SK-N-SH (cell line): ENCODE measurements at regions not wholly inside any gene's neighbourhood (a gene's known extent, or its start where the extent isn't known, plus 50 kb on each side); places are given as distances from the start of the nearest gene placed in this dataset.

Experiments
- CTCF ChIA-PET: fragments of 300-600, 350-600 bp; formaldehyde crosslinking; extraction: SDS; loops from one replicate; lab custom pipeline; 2021; lab: Yijun Ruan, JAX
- POLR2A ChIA-PET: fragments of 350-600 bp; sonication (Branson Sonifier 250); formaldehyde crosslinking; extraction: SDS; loops from one replicate; lab custom pipeline; 2020; ENCODE audit warnings: antibody characterized with exemption, inconsistent platforms; lab: Yijun Ruan, JAX
- DNase-seq: peaks from one replicate; pipeline ENCODE4 v3.0.0; 2012
- H2AFZ ChIP-seq: fragments of 200-600 bp; sonication (generic); 2 replicates; pipeline ENCODE4 v1.8.1; 2016; ENCODE audit warnings: antibody characterized with exemption, mild to moderate bottlenecking, low read depth
- H3F3A ChIP-seq: fragments of 200-600 bp; sonication (generic); replicated peaks from 2 replicates; pipeline ENCODE3; 2016; ENCODE audit warnings: antibody characterized with exemption, mild to moderate bottlenecking; ENCODE audit not compliant: insufficient read depth
- H3K27ac ChIP-seq, 2 experiments: fragments of 200-500 bp in 1 of 2; fragments of 200-600 bp in 1 of 2; sonication (Bioruptor generic) in 1 of 2; sonication (generic), shearing (Covaris generic) in 1 of 2; 2 replicates each; pipeline versions ENCODE4 v1.5.1 to v1.6.1; 2014 to 2016; ENCODE audit warnings: low read depth in 2 of 2, inconsistent platforms in 1 of 2, low read length in 1 of 2, mild to moderate bottlenecking in 1 of 2, mixed read lengths in 1 of 2
- H3K27me3 ChIP-seq: fragments of 200-600 bp; sonication (generic), shearing (Covaris generic); 2 replicates; pipeline ENCODE4 v1.6.1; 2016; ENCODE audit warnings: mixed run types; ENCODE audit not compliant: insufficient read depth
- H3K36me3 ChIP-seq, 2 experiments: fragments of 200-500 bp in 1 of 2; fragments of 200-600 bp in 1 of 2; sonication (Bioruptor generic) in 1 of 2; sonication (generic) in 1 of 2; replicated peaks in 1 of 2; 2 replicates each; pipeline versions ENCODE3 to v1.5.1; 2014 to 2016; ENCODE audit warnings: low read length in 1 of 2, mild to moderate bottlenecking in 1 of 2; ENCODE audit not compliant: insufficient read depth in 2 of 2, control insufficient read depth in 1 of 2
- H3K4me1 ChIP-seq, 2 experiments: fragments of 200-500 bp in 1 of 2; fragments of 200-600 bp in 1 of 2; sonication (Bioruptor generic) in 1 of 2; sonication (generic), shearing (Covaris generic) in 1 of 2; 2 replicates each; pipeline versions ENCODE4 v1.5.1 to v1.6.1; 2014 to 2016; ENCODE audit warnings: low read depth in 1 of 2, low read length in 1 of 2, mixed run types in 1 of 2; ENCODE audit not compliant: insufficient read depth in 2 of 2, control insufficient read depth in 1 of 2
- H3K4me2 ChIP-seq: fragments of 200-600 bp; sonication (generic), shearing (Covaris generic); 2 replicates; pipeline ENCODE4 v1.6.1; 2017; ENCODE audit warnings: mixed run types
- H3K4me3 ChIP-seq, 2 experiments: fragments of 200-500 bp in 1 of 2; fragments of 200-600 bp in 1 of 2; sonication (Bioruptor generic) in 1 of 2; sonication (generic), shearing (Covaris generic) in 1 of 2; 2 replicates each; pipeline versions ENCODE4 v1.5.1 to v1.8.1; 2014 to 2016; ENCODE audit warnings: low read depth in 2 of 2, inconsistent platforms in 1 of 2, low read length in 1 of 2, mild to moderate bottlenecking in 1 of 2, mixed read lengths in 1 of 2, moderate library complexity in 1 of 2
- H3K79me2 ChIP-seq: fragments of 200-600 bp; sonication (generic); 2 replicates; pipeline ENCODE4 v1.8.1; 2017; ENCODE audit warnings: mild to moderate bottlenecking; ENCODE audit not compliant: insufficient read depth
- H3K9ac ChIP-seq: fragments of 200-600 bp; sonication (generic); 2 replicates; pipeline ENCODE4 v1.6.1; 2017; ENCODE audit warnings: mixed run types
- H3K9me2 ChIP-seq: fragments of 200-600 bp; sonication (generic); 2 replicates; pipeline ENCODE4 v1.6.1; 2017; ENCODE audit warnings: mixed run types
- H3K9me3 ChIP-seq: fragments of 200-600 bp; sonication (generic); 2 replicates; pipeline ENCODE4 v1.6.1; 2017; ENCODE audit warnings: mixed run types, mild to moderate bottlenecking, moderate library complexity
- H4K20me1 ChIP-seq: fragments of 200-600 bp; sonication (generic); 2 replicates; pipeline ENCODE4 v1.6.1; 2017; ENCODE audit warnings: mild to moderate bottlenecking, mixed run types; ENCODE audit not compliant: insufficient read depth
- EP300 ChIP-seq, 2 experiments: IDR thresholded peaks; 2 replicates each; pipeline versions ENCODE4 v1.4.0 to v1.6.1; 2012; ENCODE audit warnings: borderline replicate concordance in 1 of 2, low read depth in 1 of 2, low read length in 1 of 2
- FOSL2 ChIP-seq: IDR thresholded peaks from 2 replicates; pipeline ENCODE4 v1.4.0; 2012; ENCODE audit warnings: low read depth, mild to moderate bottlenecking, moderate library complexity, borderline replicate concordance
- FOXJ3 ChIP-seq: sonication (generic); formaldehyde crosslinking; IDR thresholded peaks from 2 replicates; pipeline ENCODE4 v1.5.1; 2020; ENCODE audit warnings: mild to moderate bottlenecking, missing genetic modification reagents
- GABPA ChIP-seq: IDR thresholded peaks from 2 replicates; pipeline ENCODE4 v1.4.0; 2012; ENCODE audit warnings: low read depth, mild to moderate bottlenecking
- MEF2A ChIP-seq: IDR thresholded peaks from 2 replicates; pipeline ENCODE4 v1.4.0; 2012; ENCODE audit warnings: low read depth, borderline replicate concordance
- MXI1 ChIP-seq: IDR thresholded peaks from 2 replicates; pipeline ENCODE4 v1.6.1; 2012; ENCODE audit warnings: mild to moderate bottlenecking, low read depth, low read length, improper control_type of control experiment
- NFIC ChIP-seq: IDR thresholded peaks from 2 replicates; pipeline ENCODE4 v1.4.0; 2012; ENCODE audit warnings: borderline replicate concordance
- POLR2AphosphoS5 ChIP-seq: IDR thresholded peaks from 2 replicates; pipeline ENCODE4 v1.6.1; 2012; ENCODE audit warnings: low read depth, low read length
- RAD21 ChIP-seq: IDR thresholded peaks from 2 replicates; pipeline ENCODE4 v1.6.1; 2012; ENCODE audit warnings: mild to moderate bottlenecking, low read length
- SIN3A ChIP-seq: IDR thresholded peaks from 2 replicates; pipeline ENCODE4 v1.6.1; 2012; ENCODE audit warnings: low read depth, mild to moderate bottlenecking, low read length, moderate library complexity, borderline replicate concordance
- SMC3 ChIP-seq: IDR thresholded peaks from 2 replicates; pipeline ENCODE4 v1.6.1; 2012; ENCODE audit warnings: low read depth, low read length, improper control_type of control experiment
- TAF1 ChIP-seq: IDR thresholded peaks from 2 replicates; pipeline ENCODE4 v1.6.1; 2012; ENCODE audit warnings: low read depth, mild to moderate bottlenecking, low read length, moderate library complexity, borderline replicate concordance
- TEAD4 ChIP-seq: IDR thresholded peaks from 2 replicates; pipeline ENCODE4 v1.4.0; 2012; ENCODE audit warnings: mild to moderate bottlenecking, borderline replicate concordance; ENCODE audit not compliant: insufficient read depth
- WGBS: methylation state at CpG from one replicate; pipeline ENCODE4 v1.1.6; 2017; ENCODE audit warnings: low lambda C conversion rate; 5-methylcytosine and 5-hydroxymethylcytosine counted together
- TF ChIP-seq, protein P1 (sequence below): fragments of 200-600 bp; sonication (generic); IDR thresholded peaks from 2 replicates; pipeline ENCODE4 v1.6.1; 2017; ENCODE audit warnings: antibody characterized with exemption, mild to moderate bottlenecking, moderate library complexity
- TF ChIP-seq, protein P2 (sequence below): fragments of 150-350 bp; IDR thresholded peaks from 2 replicates; pipeline ENCODE4 v1.6.1; 2017; ENCODE audit warnings: antibody characterized with exemption, low read length, low read depth, borderline replicate concordance
- TF ChIP-seq, protein P3 (sequence below): fragments of 150-350 bp; IDR thresholded peaks from 2 replicates; pipeline ENCODE4 v1.6.1; 2016; ENCODE audit warnings: mild to moderate bottlenecking, low read depth, low read length
- TF ChIP-seq, protein P4 (sequence below): IDR thresholded peaks from 2 replicates; pipeline ENCODE4 v1.4.0; 2012; ENCODE audit warnings: low read depth, borderline replicate concordance

DNA sequence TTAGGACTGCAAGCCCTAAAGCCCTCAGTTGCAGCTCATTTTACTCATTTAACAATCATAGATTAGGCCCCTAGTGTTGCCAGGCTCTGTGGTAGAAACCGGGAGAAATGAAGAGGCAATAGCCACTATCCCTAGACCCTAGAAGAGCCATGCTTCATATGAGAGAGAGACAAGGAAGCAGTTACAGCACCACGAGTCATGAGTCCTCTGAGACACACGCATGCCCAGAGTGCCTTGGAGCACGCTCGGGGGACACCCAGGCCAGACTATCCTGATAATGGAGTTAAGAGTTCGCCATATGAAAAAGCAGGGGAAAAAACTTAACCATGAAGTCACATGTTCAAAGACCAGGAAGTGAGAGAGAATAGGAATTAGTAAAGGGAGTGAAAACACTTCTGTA lies 321.5 kb upstream of the PKDCC start (continued):
- TF ChIP-seq NFIC (no peak), MEF2A (no peak)
- TF ChIP-seq, protein P1, sequence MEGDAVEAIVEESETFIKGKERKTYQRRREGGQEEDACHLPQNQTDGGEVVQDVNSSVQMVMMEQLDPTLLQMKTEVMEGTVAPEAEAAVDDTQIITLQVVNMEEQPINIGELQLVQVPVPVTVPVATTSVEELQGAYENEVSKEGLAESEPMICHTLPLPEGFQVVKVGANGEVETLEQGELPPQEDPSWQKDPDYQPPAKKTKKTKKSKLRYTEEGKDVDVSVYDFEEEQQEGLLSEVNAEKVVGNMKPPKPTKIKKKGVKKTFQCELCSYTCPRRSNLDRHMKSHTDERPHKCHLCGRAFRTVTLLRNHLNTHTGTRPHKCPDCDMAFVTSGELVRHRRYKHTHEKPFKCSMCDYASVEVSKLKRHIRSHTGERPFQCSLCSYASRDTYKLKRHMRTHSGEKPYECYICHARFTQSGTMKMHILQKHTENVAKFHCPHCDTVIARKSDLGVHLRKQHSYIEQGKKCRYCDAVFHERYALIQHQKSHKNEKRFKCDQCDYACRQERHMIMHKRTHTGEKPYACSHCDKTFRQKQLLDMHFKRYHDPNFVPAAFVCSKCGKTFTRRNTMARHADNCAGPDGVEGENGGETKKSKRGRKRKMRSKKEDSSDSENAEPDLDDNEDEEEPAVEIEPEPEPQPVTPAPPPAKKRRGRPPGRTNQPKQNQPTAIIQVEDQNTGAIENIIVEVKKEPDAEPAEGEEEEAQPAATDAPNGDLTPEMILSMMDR, result no peak

DNA sequence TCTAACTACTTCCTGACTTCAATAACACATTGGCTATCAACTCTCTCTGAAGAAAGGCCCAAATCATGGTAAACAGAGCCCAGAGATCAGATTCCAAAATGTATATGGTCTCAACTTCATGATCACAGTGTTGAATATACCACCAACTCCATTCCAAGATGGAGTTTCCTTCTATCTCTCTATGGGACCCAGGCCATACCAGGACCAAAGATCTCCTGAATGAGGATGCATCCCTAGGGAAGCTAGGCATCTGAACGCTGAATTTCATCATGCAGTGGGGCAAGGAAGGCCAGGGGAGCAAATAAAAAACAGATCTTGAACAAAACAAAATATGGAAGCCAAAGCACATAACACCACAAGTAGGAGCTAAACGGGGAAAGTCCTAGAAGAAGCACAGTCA lies 320.7 kb upstream of the PKDCC start:
- TF ChIP-seq MXI1 (no peak), POLR2AphosphoS5 (no peak), TAF1 (no peak), EP300 (IDR thresholded peaks at IDR 0.05; ENCODE audit: borderline replicate concordance in 1 of 2, low read depth in 1 of 2, low read length in 1 of 2) (no peak)
- TF ChIP-seq, protein P2, sequence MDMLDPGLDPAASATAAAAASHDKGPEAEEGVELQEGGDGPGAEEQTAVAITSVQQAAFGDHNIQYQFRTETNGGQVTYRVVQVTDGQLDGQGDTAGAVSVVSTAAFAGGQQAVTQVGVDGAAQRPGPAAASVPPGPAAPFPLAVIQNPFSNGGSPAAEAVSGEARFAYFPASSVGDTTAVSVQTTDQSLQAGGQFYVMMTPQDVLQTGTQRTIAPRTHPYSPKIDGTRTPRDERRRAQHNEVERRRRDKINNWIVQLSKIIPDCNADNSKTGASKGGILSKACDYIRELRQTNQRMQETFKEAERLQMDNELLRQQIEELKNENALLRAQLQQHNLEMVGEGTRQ, result no peak
- TF ChIP-seq, protein P3, sequence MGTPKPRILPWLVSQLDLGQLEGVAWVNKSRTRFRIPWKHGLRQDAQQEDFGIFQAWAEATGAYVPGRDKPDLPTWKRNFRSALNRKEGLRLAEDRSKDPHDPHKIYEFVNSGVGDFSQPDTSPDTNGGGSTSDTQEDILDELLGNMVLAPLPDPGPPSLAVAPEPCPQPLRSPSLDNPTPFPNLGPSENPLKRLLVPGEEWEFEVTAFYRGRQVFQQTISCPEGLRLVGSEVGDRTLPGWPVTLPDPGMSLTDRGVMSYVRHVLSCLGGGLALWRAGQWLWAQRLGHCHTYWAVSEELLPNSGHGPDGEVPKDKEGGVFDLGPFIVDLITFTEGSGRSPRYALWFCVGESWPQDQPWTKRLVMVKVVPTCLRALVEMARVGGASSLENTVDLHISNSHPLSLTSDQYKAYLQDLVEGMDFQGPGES, result no peak
- TF ChIP-seq, all 33 proteins: peak for 0
- Histone ChIP-seq H3K4me1 (peaks cover 0 to 5% of the 10 kb centered on the region in 2 experiments; a peak in 2 of 4 replicates), H3K9me3 (no peaks in the 10 kb centered on the region), H2AFZ (no peak overlapping the region), H4K20me1 (no peaks in the 10 kb centered on the region), H3K9me2 (no peaks in the 10 kb centered on the region), H3K36me3 (no peaks in the 10 kb centered on the region), H3K4me3 (no peak overlapping the region), H3K27ac (no peak overlapping the region), H3K4me2 (no peak overlapping the region), H3K79me2 (no peaks in the 10 kb centered on the region), H3K27me3 (no peaks in the 10 kb centered on the region; the same call in 1 of the 2 replicates), H3K9ac (no peak overlapping the region), H3F3A (no peaks in the 10 kb centered on the region)
- 36% methylated on average over 2 of the region's 2 CpGs for WGBS
- no peak for DNase-seq
- ChIA-PET CTCF (interaction anchor here (1.3 to 3.8 kb wide), 3 partner anchors 28 to 313 kb away, joined by 3 to 22 read pairs (median 5); no protein-coding TSS in a partner anchor), POLR2A (no interaction called here)

DNA sequence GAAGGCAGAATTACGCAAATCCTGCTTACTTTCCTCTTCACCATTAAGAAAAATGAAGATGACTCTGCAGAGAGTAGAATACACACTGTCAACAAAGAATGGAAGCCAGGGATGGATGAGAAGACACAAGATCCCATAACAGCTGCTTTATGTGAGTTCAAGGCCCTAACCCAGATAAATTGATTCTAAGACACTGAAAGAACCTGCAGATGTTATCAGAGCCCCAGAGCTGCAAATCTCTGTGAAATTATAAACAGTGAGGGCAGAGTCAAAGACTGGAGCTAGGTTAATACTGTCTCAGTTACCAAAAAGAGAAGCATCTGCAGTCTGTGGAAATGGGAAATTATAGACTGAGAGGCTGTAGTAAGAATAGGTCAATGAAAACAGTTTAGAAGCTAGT lies 320.1 kb upstream of the PKDCC start:
- Histone ChIP-seq H3K79me2 (no peaks in the 10 kb centered on the region), H3K36me3 (no peaks in the 10 kb centered on the region), H3K27ac (no peak overlapping the region), H3K27me3 (no peaks in the 10 kb centered on the region; the same call in 1 of the 2 replicates), H3K9me2 (no peaks in the 10 kb centered on the region), H3K4me1 (peaks cover 0 to 1% of the 10 kb centered on the region in 2 experiments; a peak in 2 of 4 replicates), H3K4me2 (no peak overlapping the region), H4K20me1 (no peaks in the 10 kb centered on the region), H2AFZ (no peak overlapping the region), H3K9me3 (no peaks in the 10 kb centered on the region), H3F3A (no peaks in the 10 kb centered on the region), H3K9ac (no peak overlapping the region), H3K4me3 (no peak overlapping the region)
- DNase-seq, result no peak
- ChIA-PET CTCF (interaction anchor here (1.3 to 3.8 kb wide), 2 partner anchors 29 to 129 kb away, joined by 3 to 22 read pairs; no protein-coding TSS in a partner anchor), POLR2A (no interaction called here)
- WGBS, result 21% methylated on average over 1 of the region's 1 CpG
- no peak for TF ChIP-seq FOSL2
- TF ChIP-seq, protein P4, sequence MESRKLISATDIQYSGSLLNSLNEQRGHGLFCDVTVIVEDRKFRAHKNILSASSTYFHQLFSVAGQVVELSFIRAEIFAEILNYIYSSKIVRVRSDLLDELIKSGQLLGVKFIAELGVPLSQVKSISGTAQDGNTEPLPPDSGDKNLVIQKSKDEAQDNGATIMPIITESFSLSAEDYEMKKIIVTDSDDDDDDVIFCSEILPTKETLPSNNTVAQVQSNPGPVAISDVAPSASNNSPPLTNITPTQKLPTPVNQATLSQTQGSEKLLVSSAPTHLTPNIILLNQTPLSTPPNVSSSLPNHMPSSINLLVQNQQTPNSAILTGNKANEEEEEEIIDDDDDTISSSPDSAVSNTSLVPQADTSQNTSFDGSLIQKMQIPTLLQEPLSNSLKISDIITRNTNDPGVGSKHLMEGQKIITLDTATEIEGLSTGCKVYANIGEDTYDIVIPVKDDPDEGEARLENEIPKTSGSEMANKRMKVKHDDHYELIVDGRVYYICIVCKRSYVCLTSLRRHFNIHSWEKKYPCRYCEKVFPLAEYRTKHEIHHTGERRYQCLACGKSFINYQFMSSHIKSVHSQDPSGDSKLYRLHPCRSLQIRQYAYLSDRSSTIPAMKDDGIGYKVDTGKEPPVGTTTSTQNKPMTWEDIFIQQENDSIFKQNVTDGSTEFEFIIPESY, result no peak
- TF ChIP-seq TEAD4, result no peak
- no peak for TF ChIP-seq GABPA
- TF ChIP-seq NFIC, result no peak
- TF ChIP-seq SMC3, result no peak
- TF ChIP-seq, protein P1, result no peak
- no peak for TF ChIP-seq SIN3A
- TF ChIP-seq FOXJ3 (CRISPR knock-in tag), result no peak
- no peak for TF ChIP-seq RAD21
